Left lobe of liver (tissue), 2 donors: ENCODE measurements at regions not wholly inside any gene's neighbourhood (a gene's known extent, or its start where the extent isn't known, plus 50 kb on each side); places are given as distances from the start of the nearest gene placed in this dataset.

Experiments
- ATAC-seq: fragments of 200-7000 bp; cut with Tn5 transposase; one replicate; pipeline ENCODE4 v1.9.1; 2020; ENCODE audit warnings: mild to moderate bottlenecking, moderate library complexity
- DNase-seq: peaks from one replicate; pipeline ENCODE4 v3.0.0-alpha.2; 2020; ENCODE audit warnings: low spot score
- donor health status: DM: no; HTN: no; CAD: no; lungs with moderate emphysema.
- donor health status: DM: no; HTN: yes; CAD: no.

DNA sequence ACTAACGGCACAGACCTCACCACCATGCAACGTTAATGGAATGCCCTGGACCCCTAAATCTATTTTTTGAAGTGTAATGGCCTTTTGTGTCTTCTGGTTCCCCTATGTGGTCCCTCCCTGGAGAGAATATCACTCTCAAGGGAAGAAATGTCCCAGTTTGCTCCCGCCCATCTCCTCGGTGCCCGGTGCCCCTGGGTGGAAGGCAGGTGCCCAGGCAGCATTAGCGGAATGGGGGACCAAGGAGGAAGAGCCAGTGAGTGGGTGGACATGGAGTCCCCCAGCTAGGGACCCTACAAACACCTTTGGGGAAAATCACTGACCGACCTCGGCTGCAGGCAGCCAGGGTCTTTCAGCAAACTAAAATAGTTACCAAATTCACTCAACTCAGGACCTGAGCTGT is 212.1 kb upstream of the RTL1 start:
- ATAC-seq (no peak), DNase-seq (peak; percentile 16)

- DNase-seq (peak; percentile 21), ATAC-seq (no peak)
Measured at GRCh38 chr14:101116065-101116464, 212.5 kb upstream of the RTL1 start.

DNA sequence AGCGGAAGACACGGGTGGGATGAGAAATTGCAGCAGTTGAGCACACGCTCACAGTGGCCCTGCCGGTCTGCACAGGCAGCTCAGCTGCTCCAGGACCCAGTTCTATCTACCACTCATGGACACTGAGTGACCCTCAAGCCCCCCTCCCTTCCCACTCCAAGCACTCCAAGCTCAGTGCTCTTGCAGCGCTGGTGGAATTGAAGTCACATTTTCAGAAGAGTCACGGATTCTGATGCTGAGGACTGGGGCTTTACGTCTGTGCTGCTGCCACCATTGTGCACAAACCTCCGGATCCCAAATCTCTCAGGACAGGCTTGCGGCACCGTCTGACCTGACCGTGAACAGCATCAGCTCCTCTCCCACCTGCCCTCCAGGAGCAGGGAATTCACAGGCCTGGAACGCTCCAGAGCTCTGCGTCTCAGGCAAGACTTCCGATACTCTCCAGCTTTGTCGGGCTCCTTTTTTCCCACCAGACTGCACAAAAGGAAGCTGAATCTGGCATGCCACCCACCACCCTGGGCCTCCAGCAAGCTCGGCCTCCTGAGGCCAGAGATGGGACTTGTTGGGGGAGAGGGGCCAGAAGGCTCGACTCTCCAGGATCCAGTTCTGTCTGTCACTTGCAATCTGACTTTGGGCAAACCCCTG is 213.1 kb upstream of the RTL1 start:
- peak; percentile 22 for DNase-seq
- ATAC-seq: no peak

DNA sequence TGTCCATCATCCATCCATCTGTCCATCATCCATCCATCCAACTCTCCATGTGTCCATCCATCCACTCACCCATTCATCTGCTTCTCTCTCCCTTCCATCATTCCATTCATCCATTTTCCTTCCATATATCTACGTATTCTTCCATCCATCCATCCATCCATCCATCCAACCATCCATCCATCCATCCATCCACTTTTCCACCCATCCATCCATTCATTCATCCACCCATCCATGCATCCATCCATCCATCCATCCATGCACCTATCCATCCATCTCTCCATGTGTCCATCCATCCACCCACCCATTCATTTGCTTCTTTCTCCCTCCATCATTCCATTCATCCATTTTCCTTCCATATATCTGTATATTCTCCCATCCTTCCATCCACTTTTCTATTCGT is 214.0 kb upstream of the RTL1 start:
- ATAC-seq (no peak), DNase-seq (no peak)

DNA sequence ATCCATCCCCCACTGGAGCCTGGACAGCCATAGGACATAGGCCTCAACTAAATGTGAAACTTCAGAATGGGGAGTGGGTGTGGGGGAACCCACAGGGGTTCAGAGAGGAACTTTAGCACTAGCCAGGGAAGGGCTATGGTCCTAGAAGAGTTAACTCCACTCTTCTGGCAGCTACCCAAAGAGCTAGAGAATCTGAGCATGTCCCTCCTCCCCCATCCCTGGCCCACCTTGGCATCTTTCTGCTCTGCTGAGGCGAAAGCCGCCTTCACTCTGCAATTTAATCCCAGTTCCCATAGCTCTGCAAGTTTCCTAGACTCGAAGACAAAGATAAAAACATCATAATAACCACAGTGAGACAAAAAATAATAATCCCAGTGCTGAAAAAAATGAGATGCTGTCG is 214.7 kb upstream of the RTL1 start:
- DNase-seq (no peak), ATAC-seq (no peak)

GRCh38 chr14:101118746-101119591 is 215.4 kb upstream of the RTL1 start:
- no peak for ATAC-seq

DNA sequence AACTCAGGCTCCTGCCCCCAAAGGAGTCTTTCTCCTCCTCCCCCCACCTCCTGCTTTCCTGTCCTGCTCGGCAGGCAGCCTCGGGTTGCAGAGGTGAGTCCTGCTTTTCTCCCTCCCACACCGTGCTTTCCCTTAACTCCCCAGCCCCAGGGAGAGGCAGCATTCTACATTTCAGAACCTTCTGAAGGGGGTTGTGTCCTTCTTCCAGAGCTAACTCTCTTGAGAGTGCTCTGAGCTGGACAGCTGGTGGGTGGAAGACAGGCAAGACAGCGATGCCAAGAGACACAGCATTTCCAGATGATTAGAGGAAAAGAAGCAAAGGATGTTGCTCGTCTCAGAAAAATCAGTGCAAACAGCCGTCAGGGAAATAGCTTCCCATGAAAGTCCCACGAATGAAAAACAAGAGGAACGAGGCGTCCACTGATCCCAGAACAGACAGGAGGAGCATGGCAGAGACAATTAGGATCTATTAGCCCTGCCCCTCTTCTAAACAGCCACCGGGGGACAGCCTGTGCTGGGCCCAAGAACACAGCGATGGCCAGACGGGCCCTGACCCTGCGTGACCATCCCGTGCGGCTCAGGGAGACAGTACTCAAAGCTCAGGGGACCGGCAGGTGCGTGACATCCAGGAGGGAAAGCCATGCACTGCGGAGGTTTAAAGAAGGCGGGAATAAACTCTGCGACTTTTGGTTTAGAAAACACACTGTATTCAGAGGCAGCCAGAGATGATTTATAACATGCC is 216.5 kb upstream of the RTL1 start:
- ATAC-seq (no peak), DNase-seq (no peak)

More at GRCh38 chr14:101118746-101119591, 215.4 kb upstream of the RTL1 start:
- peak; percentile 23 for DNase-seq

GRCh38 chr14:101120641-101121507 is 217.4 kb upstream of the RTL1 start:
- peak; percentile 49 for DNase-seq
- ATAC-seq: peak; percentile 61

- ATAC-seq (no peak), DNase-seq (peak; percentile 35)
Measured at GRCh38 chr14:101121508-101122139, 218.1 kb upstream of the RTL1 start.

DNA sequence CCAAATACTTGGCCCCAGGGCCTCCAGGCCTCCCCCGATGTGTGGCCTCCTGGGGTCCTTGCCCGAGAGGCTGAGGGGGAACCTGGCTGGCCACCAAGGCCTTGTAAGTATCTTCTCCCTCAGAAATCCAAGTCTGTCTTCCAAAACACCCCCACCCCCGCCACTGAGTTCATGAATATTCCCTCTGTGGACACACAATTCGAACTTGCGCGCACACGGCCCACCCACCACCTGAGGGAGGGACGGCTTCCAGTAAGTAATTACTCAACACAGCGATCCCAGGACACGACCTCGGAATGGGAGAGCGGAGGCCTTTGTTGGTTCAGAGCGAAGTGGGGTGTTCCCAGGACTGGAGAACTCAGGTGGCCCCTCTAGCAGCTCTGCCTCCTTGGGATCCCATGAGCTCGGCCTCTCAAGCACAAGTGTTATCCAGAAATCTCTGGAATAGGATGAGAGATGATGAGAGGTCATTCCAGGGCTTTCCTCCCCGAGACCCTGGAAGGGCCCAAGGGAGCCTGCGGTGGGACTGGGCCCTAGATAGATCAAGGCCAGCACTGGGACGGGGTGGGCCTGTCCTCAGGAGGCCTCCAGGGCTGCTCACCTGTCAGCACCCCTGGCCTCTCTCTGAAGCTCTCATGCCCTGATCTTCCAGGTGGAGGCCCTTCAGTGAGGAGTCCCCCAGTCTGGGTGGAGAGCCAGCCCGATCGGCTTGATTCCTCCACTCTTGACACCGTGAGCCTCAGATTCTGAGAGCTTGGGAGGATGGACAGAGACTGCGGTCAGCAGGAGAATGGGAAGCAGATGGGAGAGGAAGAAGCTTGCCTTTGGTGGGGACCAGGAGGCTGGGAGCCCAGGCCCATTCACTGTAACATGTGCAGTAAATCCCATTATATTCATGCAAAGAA is 219.0 kb upstream of the RTL1 start:
- ATAC-seq (no peak), DNase-seq (peak; percentile 40)

GRCh38 chr14:101123618-101124510 is 220.3 kb upstream of the RTL1 start:
- no peak for ATAC-seq
- DNase-seq: peak; percentile 35

- ATAC-seq: no peak
- no peak for DNase-seq
Measured at GRCh38 chr14:101124815-101125214, 221.3 kb upstream of the RTL1 start.

DNA sequence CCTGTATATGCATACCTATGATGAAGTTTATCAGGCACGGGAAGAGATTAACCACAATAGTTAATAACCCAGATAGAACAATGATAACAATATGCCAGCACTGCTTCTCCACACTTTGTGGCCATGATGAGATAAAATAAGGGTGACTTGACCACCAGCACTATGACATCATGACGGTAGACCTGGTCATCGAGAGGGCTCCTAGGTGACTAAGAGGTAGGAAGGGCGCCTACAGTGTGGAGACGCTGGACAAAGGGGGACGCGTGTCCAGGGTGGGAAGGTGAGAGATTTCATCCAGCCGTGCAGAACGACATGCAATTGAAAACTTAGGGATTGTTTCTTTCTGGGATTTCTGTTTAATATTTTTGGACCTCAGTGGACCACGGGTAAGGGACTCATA is 221.8 kb upstream of the RTL1 start:
- ATAC-seq (no peak), DNase-seq (no peak)

DNA sequence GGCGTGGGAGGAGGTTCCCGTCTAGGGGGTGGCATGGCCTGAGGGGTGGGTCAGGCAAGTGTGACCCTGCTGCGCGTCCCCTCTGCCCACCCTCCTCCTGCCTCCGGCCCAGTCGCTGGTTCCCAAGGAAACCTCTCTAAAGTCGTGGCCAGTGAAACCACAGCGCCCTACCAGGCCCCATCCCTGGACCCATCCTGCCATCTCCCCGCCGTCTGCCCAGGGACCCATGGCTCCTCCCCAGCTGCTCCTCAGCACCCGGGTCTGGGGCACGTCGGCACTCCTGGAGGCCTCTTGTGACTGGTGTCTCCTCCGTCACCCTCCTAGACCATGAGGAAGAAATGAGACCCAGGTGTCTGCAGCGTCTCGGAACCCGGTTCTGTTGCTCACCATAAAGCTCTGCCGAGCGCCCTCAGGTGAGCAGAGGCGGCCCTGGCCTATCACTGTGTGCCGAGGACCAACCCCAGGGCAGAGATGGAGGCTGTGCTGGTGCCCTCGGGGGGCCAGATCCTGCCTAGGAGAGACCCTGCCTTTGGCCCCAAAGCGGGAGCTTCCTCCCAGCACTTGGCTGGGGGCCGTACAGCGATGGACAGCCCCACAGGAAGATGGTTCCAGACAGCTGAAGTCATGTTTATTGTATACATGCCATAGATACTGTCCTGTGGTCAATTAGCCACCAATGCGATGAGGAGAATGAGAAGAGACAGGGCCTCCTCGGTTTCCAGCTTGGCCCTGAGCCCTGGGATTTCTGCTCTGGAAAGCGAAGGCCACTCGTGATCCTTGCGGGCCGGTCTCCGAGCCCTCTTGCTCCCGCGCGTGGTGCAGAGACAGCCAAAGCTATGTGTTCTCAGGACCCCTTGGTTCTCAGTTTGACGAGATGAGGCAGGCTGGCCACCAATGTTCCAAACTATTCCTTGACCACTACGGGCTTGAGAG is 222.5 kb upstream of the RTL1 start:
- peak; percentile 40 for DNase-seq

DNA sequence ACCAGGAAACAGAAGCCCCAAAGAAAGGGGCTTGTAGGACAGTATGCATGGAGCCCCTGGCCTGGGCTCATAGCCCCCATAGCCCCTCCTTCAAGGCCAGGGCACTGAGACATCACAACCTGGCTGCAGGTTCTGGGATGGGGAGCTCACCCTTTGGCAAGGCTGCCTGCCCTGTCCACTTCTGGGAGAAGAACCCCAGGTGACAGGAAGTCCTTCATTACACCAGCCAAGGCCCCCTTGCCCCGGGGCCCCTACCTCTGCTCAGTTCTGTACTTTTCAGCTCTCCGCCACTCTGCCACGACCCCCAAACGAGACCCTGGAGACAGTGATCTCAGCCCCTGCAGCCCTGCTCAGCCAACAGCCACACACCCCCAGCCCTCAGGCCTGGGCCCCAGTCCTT is 223.2 kb upstream of the RTL1 start:
- peak; percentile 23 for DNase-seq
- no peak for ATAC-seq

More for the DNA sequence above, 222.5 kb upstream of the RTL1 start:
- no peak for ATAC-seq

GRCh38 chr14:101127224-101127623 is 223.7 kb upstream of the RTL1 start:
- DNase-seq: peak; percentile 15

More at GRCh38 chr14:101127224-101127623, 223.7 kb upstream of the RTL1 start:
- no peak for ATAC-seq
